Upper lobe of left lung (tissue), 6 donors: ENCODE measurements at regions not wholly inside any gene's neighbourhood (a gene's known extent, or its start where the extent isn't known, plus 50 kb on each side); places are given as distances from the start of the nearest gene placed in this dataset.

Experiments
- ATAC-seq, 2 donors: fragments of 200-7000 bp; cut with Tn5 transposase; one replicate each; pipeline ENCODE4 v1.9.1; 2022; ENCODE audit warnings: mild to moderate bottlenecking in 2 of 2, moderate library complexity in 2 of 2; ENCODE audit not compliant: low FRiP score in 2 of 2
- DNase-seq, 2 donors: peaks; one replicate each; pipeline ENCODE4 v3.0.0-alpha.2; 2019 to 2020
- H3K27ac ChIP-seq, 4 donors: fragments of 200-600 bp; sonication (generic); one replicate each; pipeline ENCODE4 v1.5.1; 2016 to 2019
- H3K27me3 ChIP-seq, 4 donors: fragments of 200-600 bp; sonication (generic); one replicate each; pipeline ENCODE4 v1.5.1; 2017 to 2019
- H3K36me3 ChIP-seq, 4 donors: fragments of 200-600 bp; sonication (generic); one replicate each; pipeline ENCODE4 v1.5.1; 2016 to 2019
- H3K4me1 ChIP-seq, 4 donors: fragments of 200-600 bp; sonication (generic); one replicate each; pipeline ENCODE4 v1.5.1; 2018 to 2019
- H3K4me3 ChIP-seq, 4 donors: fragments of 200-600 bp; sonication (generic); one replicate each; pipeline ENCODE4 v1.5.1; 2017 to 2019; ENCODE audit warnings: mild to moderate bottlenecking in 2 of 4, moderate library complexity in 1 of 4
- H3K9me3 ChIP-seq, 4 donors: fragments of 200-600 bp; sonication (generic); one replicate each; pipeline ENCODE4 v1.5.1; 2018 to 2019
- CTCF ChIP-seq, 6 experiments: fragments of 450-650 bp in 4 of 6; fragments of 200-600 bp in 2 of 6; sonication (generic) in 2 of 6; IDR thresholded peaks; one replicate each; pipeline ENCODE4 v1.5.1; 2016 to 2019; ENCODE audit warnings: antibody characterized with exemption in 6 of 6
- EP300 ChIP-seq, 4 donors: sonication (generic); formaldehyde crosslinking; IDR thresholded peaks; one replicate each; pipeline ENCODE4 v1.5.1; 2017; ENCODE audit warnings: antibody characterized with exemption in 4 of 4, control low read depth in 2 of 4
- POLR2A ChIP-seq, 4 donors: fragments of 450-650 bp; IDR thresholded peaks; one replicate each; pipeline ENCODE4 v1.5.1; 2016 to 2017; ENCODE audit warnings: antibody characterized with exemption in 4 of 4, mild to moderate bottlenecking in 2 of 4
- POLR2AphosphoS5 ChIP-seq, 2 donors: sonication (generic); formaldehyde crosslinking; IDR thresholded peaks; one replicate each; pipeline ENCODE4 v1.5.1; 2017; ENCODE audit warnings: antibody characterized with exemption in 2 of 2
- WGBS, 2 donors: methylation state at CpG; one replicate each; pipeline ENCODE4 v1.1.5; 2017 to 2018; 5-methylcytosine and 5-hydroxymethylcytosine counted together
- donor health status: DM: no; HTN: no; CAD: no; lungs with moderate emphysema.
- donor health status: DM: no; HTN: yes; CAD: no; lungs with severe emphysema.

DNA sequence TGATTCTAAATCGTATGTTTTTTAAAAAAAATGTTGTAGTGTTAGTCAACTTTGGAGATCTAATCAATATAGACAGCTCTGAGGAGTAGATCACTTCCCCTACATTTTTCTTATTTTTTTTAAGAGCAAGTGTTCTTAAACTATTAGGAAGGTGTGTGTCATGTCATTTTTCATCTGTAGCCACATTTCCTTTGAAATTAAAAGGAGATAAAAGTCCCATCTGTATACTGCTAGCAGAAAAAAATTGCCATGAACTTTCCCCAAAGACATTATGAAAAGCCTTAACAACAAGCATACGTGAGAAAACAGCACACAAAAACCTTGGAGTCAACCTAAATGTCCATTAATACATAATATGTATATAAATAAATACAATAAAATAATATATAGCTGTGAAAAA, 286.6 kb downstream of the ETS1 start:
- peaks cover 7 to 22% (median 11%) of the 10 kb centered on the region in 4 donors for H3K4me1 ChIP-seq
- H3K27me3 ChIP-seq: no peaks in the 10 kb centered on the region
- ATAC-seq: no peak
- 85 to 90% methylated on average over 2 of the region's 2 CpGs for WGBS, 2 donors
- H3K27ac ChIP-seq: no peak overlapping the region
- no peak overlapping the region for H3K4me3 ChIP-seq
- DNase-seq: no peak
- H3K36me3 ChIP-seq: no peaks in the 10 kb centered on the region
- no peak for TF ChIP-seq POLR2A (IDR thresholded peaks at IDR 0.05)
- no peak for TF ChIP-seq EP300 (IDR thresholded peaks at IDR 0.05)
- no peak for TF ChIP-seq CTCF (IDR thresholded peaks at IDR 0.05)
- H3K9me3 ChIP-seq: no peaks in the 10 kb centered on the region

- 58 to 72% methylated on average over 6 of the region's 6 CpGs for WGBS, 2 donors
- peak overlapping the region in 3 of 4 donors; percentile 43 to 67 (median 52) for H3K27ac ChIP-seq
- no peaks in the 10 kb centered on the region for H3K9me3 ChIP-seq
- DNase-seq: peak in 1 of 2 donors; percentile 47
- peaks cover 7 to 22% (median 15%) of the 10 kb centered on the region in 4 donors for H3K4me1 ChIP-seq
- ATAC-seq: peak; percentile 38 to 48
- H3K27me3 ChIP-seq: no peaks in the 10 kb centered on the region
- no peak for TF ChIP-seq POLR2A (IDR thresholded peaks at IDR 0.05)
- TF ChIP-seq POLR2AphosphoS5 (IDR thresholded peaks at IDR 0.05): no peak
- TF ChIP-seq EP300 (IDR thresholded peaks at IDR 0.05): no peak
- no peak for TF ChIP-seq CTCF (IDR thresholded peaks at IDR 0.05)
- H3K36me3 ChIP-seq: no peaks in the 10 kb centered on the region
- no peak overlapping the region for H3K4me3 ChIP-seq
Observed at GRCh38 chr11:128299132-128299726, 288.1 kb downstream of the ETS1 start.

- DNase-seq (no peak), ATAC-seq (no peak)
- no peak for TF ChIP-seq POLR2AphosphoS5 (IDR thresholded peaks at IDR 0.05)
- TF ChIP-seq EP300 (IDR thresholded peaks at IDR 0.05): no peak
- TF ChIP-seq CTCF (IDR thresholded peaks at IDR 0.05): no peak
- TF ChIP-seq POLR2A (IDR thresholded peaks at IDR 0.05): no peak
- no peaks in the 10 kb centered on the region for H3K36me3 ChIP-seq
- peaks cover 7 to 28% (median 20%) of the 10 kb centered on the region in 4 donors for H3K4me1 ChIP-seq
- H3K9me3 ChIP-seq: no peaks in the 10 kb centered on the region
- no peaks in the 10 kb centered on the region for H3K27me3 ChIP-seq
- H3K27ac ChIP-seq: peak overlapping the region in 2 of 4 donors; percentile 43 to 52
- H3K4me3 ChIP-seq: no peak overlapping the region
- WGBS, 2 donors: 83 to 90% methylated on average over 2 of the region's 2 CpGs
Observed at GRCh38 chr11:128298271-128298670, 289.1 kb downstream of the ETS1 start.

DNA sequence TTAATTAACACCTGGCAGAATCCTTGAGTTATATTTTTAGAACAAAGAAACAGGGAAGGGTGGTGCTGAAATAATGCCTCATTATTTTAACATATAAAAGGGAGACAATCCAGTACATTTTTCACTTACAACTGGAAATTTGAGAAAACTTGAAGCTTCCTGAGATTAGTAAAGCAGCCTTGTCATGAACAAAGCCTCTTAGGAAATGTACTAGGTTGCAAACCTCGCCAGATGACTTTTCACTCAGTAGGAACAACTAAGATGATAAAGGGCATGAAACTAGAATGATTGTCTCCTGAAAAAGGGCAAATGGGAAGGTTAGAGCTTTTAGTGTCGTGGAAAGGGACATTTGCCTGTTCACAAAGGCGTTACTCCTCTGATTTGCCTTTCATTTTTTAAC, 289.6 kb downstream of the ETS1 start:
- peaks cover 7 to 28% (median 20%) of the 10 kb centered on the region in 4 donors for H3K4me1 ChIP-seq
- 73 to 80% methylated on average over 3 of the region's 3 CpGs for WGBS, 2 donors
- H3K27me3 ChIP-seq: no peaks in the 10 kb centered on the region
- no peak for DNase-seq
- H3K4me3 ChIP-seq: no peak overlapping the region
- no peak for TF ChIP-seq CTCF (IDR thresholded peaks at IDR 0.05)
- no peak for TF ChIP-seq POLR2AphosphoS5 (IDR thresholded peaks at IDR 0.05)
- TF ChIP-seq EP300 (IDR thresholded peaks at IDR 0.05): no peak
- no peak for TF ChIP-seq POLR2A (IDR thresholded peaks at IDR 0.05)
- no peaks in the 10 kb centered on the region for H3K36me3 ChIP-seq
- ATAC-seq: no peak
- no peaks in the 10 kb centered on the region for H3K9me3 ChIP-seq
- peak overlapping the region in 1 of 4 donors; percentile 43 for H3K27ac ChIP-seq

GRCh38 chr11:128297091-128297651, 290.2 kb downstream of the ETS1 start:
- H3K27ac ChIP-seq: peak overlapping the region in 3 of 4 donors; percentile 33 to 51 (median 43)
- H3K4me3 ChIP-seq: no peak overlapping the region
- no peak for TF ChIP-seq CTCF (IDR thresholded peaks at IDR 0.05)
- TF ChIP-seq POLR2AphosphoS5 (IDR thresholded peaks at IDR 0.05): peak in 1 of 2 donors; percentile 49
- peak in 1 of 4 donors; percentile 68 for TF ChIP-seq EP300 (IDR thresholded peaks at IDR 0.05)
- ATAC-seq: no peak
- WGBS, 2 donors: 59 to 63% methylated on average over 4 of the region's 4 CpGs
- H3K4me1 ChIP-seq: peaks cover 7 to 28% (median 20%) of the 10 kb centered on the region in 4 donors
- H3K27me3 ChIP-seq: no peaks in the 10 kb centered on the region
- H3K36me3 ChIP-seq: no peaks in the 10 kb centered on the region
- no peak for DNase-seq
- H3K9me3 ChIP-seq: no peaks in the 10 kb centered on the region
